Bronchial epithelial cell (primary cell): ENCODE measurements at regions not wholly inside any gene's neighbourhood (a gene's known extent, or its start where the extent isn't known, plus 50 kb on each side); places are given as distances from the start of the nearest gene placed in this dataset.

ENCODE experiments used
- DNase-seq: peaks from one replicate; pipeline ENCODE4 v3.0.0-alpha.2; 2010; ENCODE audit warnings: low read depth
- FAIRE-seq: peaks from 2 replicates; lab custom pipeline; 2011; peaks lifted over from hg19 to GRCh38; lab: Jason Lieb, UNC
- H3K27me3 ChIP-seq: 2 replicates; pipeline ENCODE4 v1.5.1; 2011; ENCODE audit warnings: low read length; ENCODE audit not compliant: control insufficient read depth, insufficient read depth
- H3K36me3 ChIP-seq: 2 replicates; pipeline ENCODE4 v1.5.1; 2011; ENCODE audit warnings: low read length; ENCODE audit not compliant: control insufficient read depth, insufficient read depth
- H3K4me3 ChIP-seq: 2 replicates; pipeline ENCODE4 v1.5.1; 2011; ENCODE audit warnings: mild to moderate bottlenecking, low read depth, low read length, control low read depth
- CTCF ChIP-seq: IDR thresholded peaks from 2 replicates; pipeline ENCODE4 v1.5.1; 2011; ENCODE audit warnings: mild to moderate bottlenecking, moderate library complexity, low read length, control low read depth, inconsistent platforms; ENCODE audit not compliant: insufficient read depth, severe bottlenecking

GRCh38 chr4:175033162-175033561, 115.0 kb downstream of the ADAM29 start:
- DNase-seq = no peak
- Histone ChIP-seq H3K27me3 (no peaks in the 10 kb centered on the region), H3K4me3 (no peak overlapping the region), H3K36me3 (no peaks in the 10 kb centered on the region)
- FAIRE-seq = no peak
- no peak for TF ChIP-seq CTCF

GRCh38 chr4:175034007-175034406, 115.8 kb downstream of the ADAM29 start:
- FAIRE-seq (no peak), DNase-seq (no peak)
- H3K27me3 ChIP-seq = no peaks in the 10 kb centered on the region
- no peak for TF ChIP-seq CTCF
- no peak overlapping the region for H3K4me3 ChIP-seq
- H3K36me3 ChIP-seq = no peaks in the 10 kb centered on the region

- no peaks in the 10 kb centered on the region for H3K27me3 ChIP-seq
- FAIRE-seq = no peak
- no peak for TF ChIP-seq CTCF
- no peaks in the 10 kb centered on the region for H3K36me3 ChIP-seq
- DNase-seq = no peak
- no peak overlapping the region for H3K4me3 ChIP-seq
Measured at GRCh38 chr4:175034986-175035705, 117.0 kb downstream of the ADAM29 start.

- no peak for TF ChIP-seq CTCF
- H3K36me3 ChIP-seq = no peaks in the 10 kb centered on the region
- H3K27me3 ChIP-seq = no peaks in the 10 kb centered on the region
- DNase-seq (no peak), FAIRE-seq (no peak)
- no peak overlapping the region for H3K4me3 ChIP-seq
Measured at GRCh38 chr4:175035905-175036304, 117.7 kb downstream of the ADAM29 start.

- Histone ChIP-seq H3K4me3 (no peak overlapping the region), H3K27me3 (no peaks in the 10 kb centered on the region), H3K36me3 (no peaks in the 10 kb centered on the region)
- DNase-seq = no peak
- no peak for FAIRE-seq
- no peak for TF ChIP-seq CTCF
Measured at GRCh38 chr4:175048111-175048784, 130.1 kb downstream of the ADAM29 start.
